ENCODE measurements at regions not wholly inside any gene's neighbourhood (a gene's known extent, or its start where the extent isn't known, plus 50 kb on each side); places are given as distances from the start of the nearest gene placed in this dataset.

DNA sequence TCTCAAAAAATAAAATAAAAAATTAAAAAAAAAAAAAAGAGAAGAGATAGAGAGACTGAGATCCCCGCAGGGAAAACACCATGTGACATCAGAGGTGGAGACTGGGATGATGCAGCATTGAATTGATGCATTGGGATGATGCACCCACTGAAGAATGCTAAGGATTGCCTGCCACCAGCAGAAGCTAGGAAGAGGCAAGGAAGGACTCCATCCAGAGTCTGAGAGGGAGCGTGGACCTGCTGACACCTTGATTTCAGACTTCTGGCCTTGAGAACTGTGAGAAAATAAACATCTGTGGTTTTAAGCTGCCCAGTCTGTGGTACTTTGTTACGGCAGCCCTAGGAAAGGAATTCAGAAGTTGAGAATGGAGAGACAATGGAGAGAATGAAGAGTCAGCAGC is 89.8 kb upstream of the PRPS1L1 start:
- Histone ChIP-seq H3K27me3 (no peaks in the 10 kb centered on the region), H3K36me3 (no peaks in the 10 kb centered on the region), H3K9me3 (no peaks in the 10 kb centered on the region), H3K27ac (no peak overlapping the region), H3K4me3 (no peak overlapping the region), H3K4me1 (no peaks in the 10 kb centered on the region)
- no peak for TF ChIP-seq POLR2A (IDR thresholded peaks at IDR 0.05)
- TF ChIP-seq, protein P1, sequence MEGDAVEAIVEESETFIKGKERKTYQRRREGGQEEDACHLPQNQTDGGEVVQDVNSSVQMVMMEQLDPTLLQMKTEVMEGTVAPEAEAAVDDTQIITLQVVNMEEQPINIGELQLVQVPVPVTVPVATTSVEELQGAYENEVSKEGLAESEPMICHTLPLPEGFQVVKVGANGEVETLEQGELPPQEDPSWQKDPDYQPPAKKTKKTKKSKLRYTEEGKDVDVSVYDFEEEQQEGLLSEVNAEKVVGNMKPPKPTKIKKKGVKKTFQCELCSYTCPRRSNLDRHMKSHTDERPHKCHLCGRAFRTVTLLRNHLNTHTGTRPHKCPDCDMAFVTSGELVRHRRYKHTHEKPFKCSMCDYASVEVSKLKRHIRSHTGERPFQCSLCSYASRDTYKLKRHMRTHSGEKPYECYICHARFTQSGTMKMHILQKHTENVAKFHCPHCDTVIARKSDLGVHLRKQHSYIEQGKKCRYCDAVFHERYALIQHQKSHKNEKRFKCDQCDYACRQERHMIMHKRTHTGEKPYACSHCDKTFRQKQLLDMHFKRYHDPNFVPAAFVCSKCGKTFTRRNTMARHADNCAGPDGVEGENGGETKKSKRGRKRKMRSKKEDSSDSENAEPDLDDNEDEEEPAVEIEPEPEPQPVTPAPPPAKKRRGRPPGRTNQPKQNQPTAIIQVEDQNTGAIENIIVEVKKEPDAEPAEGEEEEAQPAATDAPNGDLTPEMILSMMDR (IDR thresholded peaks at IDR 0.05): no peak
- DNase-seq: no peak

DNA sequence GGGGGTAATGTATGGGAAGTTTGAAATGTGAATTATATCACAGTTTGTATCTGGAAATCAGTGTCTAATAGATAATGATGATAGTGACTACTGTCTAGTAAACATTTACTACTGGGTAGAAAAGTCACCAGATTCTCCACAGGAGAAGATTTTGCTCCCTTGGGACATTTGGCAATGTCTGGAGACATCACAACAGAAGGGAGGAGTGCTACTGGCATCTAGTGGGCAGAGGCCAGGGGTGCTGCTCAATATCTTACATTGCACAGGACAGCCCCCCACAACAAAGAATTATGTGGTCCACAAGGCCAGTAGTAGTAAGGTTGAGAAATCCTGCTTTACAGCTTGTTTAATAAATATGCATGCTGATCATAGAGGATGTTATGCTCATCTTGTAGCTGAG is 92.3 kb upstream of the PRPS1L1 start:
- H3K4me1 ChIP-seq: no peaks in the 10 kb centered on the region
- H3K36me3 ChIP-seq: no peaks in the 10 kb centered on the region
- no peak overlapping the region for H3K27ac ChIP-seq
- no peaks in the 10 kb centered on the region for H3K9me3 ChIP-seq
- H3K27me3 ChIP-seq: no peaks in the 10 kb centered on the region
- no peak overlapping the region for H3K4me3 ChIP-seq
- TF ChIP-seq, protein P1 (IDR thresholded peaks at IDR 0.05): peak in 1 of 6 experiments; percentile 6
- no peak for TF ChIP-seq POLR2A (IDR thresholded peaks at IDR 0.05)
- DNase-seq: no peak

DNA sequence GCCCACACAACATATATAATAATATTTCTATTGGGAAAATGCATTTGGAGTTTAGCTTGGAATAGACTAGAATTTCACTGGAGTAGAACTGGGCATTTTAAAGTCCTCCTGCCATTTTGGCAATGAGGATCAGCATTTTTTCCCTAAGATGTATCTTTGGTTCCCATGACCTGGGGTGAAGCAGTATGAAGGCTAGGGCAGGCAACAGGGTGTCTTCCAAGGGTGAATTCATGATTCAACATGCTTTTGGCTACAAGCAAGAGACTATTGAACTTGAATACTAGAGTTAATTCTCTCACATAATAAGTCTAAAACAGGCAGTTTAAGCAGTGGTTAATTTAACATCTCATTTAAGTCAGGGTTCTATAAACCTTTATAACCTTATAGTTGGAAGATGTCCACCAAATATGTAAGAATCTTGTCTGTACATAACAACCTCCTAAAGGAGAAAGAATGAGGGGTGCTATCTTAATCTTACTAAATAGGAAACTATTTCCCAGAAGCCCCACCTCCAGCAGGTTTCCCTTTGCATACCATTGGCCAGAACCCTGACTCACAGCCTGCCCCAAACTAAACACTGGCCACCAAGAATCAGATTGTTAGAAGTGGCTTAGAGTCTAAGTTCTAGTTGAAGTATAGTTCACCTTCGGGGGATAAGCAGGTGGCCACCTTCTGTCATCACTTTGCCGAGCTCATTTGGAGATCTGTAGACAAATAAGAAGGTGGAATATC is 96.0 kb upstream of the PRPS1L1 start:
- Histone ChIP-seq H3K9me3 (no peaks in the 10 kb centered on the region), H3K27ac (no peak overlapping the region), H3K27me3 (no peaks in the 10 kb centered on the region), H3K4me1 (no peaks in the 10 kb centered on the region), H3K36me3 (no peaks in the 10 kb centered on the region), H3K4me3 (no peak overlapping the region)
- no peak for DNase-seq
- TF ChIP-seq, protein P1 (IDR thresholded peaks at IDR 0.05): no peak
- no peak for TF ChIP-seq POLR2A (IDR thresholded peaks at IDR 0.05)

DNA sequence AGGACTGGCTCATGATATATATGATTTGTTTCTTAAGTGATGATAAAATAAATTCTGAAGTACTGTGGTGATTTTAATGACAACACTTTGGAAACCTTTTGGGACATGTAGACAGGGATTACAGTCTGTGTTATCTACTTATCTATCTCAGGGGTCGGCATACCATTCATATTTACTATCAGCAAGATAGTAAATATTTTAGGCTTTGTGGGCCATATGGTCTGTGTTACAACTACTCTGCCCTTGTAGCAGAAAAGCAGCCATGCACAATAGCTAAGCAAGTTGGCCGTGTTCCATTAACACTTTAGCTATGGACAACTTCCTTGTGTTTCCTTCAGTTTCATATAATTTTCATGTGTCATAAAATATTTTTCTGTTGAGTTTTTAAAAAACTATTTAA is 97.8 kb upstream of the PRPS1L1 start:
- TF ChIP-seq, protein P1 (IDR thresholded peaks at IDR 0.05): no peak
- TF ChIP-seq POLR2A (IDR thresholded peaks at IDR 0.05): no peak
- Histone ChIP-seq H3K4me1 (no peaks in the 10 kb centered on the region), H3K9me3 (no peaks in the 10 kb centered on the region), H3K36me3 (no peaks in the 10 kb centered on the region), H3K27ac (no peak overlapping the region), H3K27me3 (no peaks in the 10 kb centered on the region), H3K4me3 (no peak overlapping the region)
- DNase-seq: no peak

DNA sequence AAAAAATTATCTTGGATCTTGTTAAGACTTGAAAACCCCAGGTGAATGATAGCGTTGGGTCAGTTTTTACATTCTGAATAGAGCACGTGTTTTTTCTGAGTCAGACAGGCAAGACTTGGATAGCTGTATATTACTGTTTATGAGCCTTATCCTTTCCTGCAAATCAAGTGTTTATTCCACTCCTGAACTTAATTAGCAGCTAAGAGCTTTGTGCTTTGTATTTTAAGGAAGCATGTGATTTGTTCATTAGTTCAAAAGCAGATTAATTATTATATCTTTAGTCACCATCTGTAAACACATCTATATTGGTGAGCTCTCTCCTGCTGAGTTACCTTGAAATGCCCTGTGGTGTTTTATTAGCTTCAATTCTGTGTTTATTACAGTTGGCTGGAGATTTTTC is 98.6 kb upstream of the PRPS1L1 start:
- no peaks in the 10 kb centered on the region for H3K9me3 ChIP-seq
- H3K4me1 ChIP-seq: no peaks in the 10 kb centered on the region
- H3K27me3 ChIP-seq: no peaks in the 10 kb centered on the region
- H3K27ac ChIP-seq: no peak overlapping the region
- no peak for DNase-seq
- TF ChIP-seq, protein P1 (IDR thresholded peaks at IDR 0.05): no peak
- TF ChIP-seq POLR2A (IDR thresholded peaks at IDR 0.05): no peak
- H3K36me3 ChIP-seq: no peaks in the 10 kb centered on the region
- no peak overlapping the region for H3K4me3 ChIP-seq

DNA sequence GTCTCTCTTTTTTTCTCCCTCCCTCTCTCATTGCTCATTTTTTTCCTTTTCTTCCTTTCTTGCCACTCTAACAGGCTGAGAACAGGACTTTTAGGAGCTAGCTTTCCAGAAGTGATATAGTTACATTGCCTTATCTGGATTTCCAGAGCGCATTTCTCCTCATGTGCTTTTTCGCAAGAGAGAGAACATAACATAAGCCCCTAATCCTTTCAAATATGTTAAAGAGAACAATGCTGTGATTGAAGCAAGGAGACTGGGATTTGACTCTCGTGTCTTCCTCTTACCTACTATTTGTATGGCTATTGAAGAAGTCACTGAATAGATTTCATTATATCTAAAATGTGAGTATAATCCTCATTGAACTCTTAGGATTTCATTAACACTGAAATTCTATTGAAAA is 101.2 kb upstream of the PRPS1L1 start:
- Histone ChIP-seq H3K4me1 (no peaks in the 10 kb centered on the region), H3K36me3 (no peaks in the 10 kb centered on the region), H3K9me3 (no peaks in the 10 kb centered on the region), H3K4me3 (no peak overlapping the region), H3K27ac (no peak overlapping the region), H3K27me3 (no peaks in the 10 kb centered on the region)
- TF ChIP-seq, protein P1 (IDR thresholded peaks at IDR 0.05): no peak
- no peak for TF ChIP-seq POLR2A (IDR thresholded peaks at IDR 0.05)
- no peak for DNase-seq

All from Peyer's patch (tissue), 4 donors.